Ureter (tissue), 1 donor: ENCODE measurements at regions not wholly inside any gene's neighbourhood (a gene's known extent, or its start where the extent isn't known, plus 50 kb on each side); places are given as distances from the start of the nearest gene placed in this dataset.
"Not testable (repeated sequence)": the region's sequence is repeated elsewhere in the genome, so short reads cannot be mapped to it uniquely, and the experiment has no call there.

Experiments
- DNase-seq: peaks from one replicate; pipeline ENCODE4 v3.0.0-alpha.2; 2020; ENCODE audit warnings: low spot score
- donor health status: DM: yes; HTN: yes; CAD: no.

GRCh38 chr1:80534606-80535360 is 1266.0 kb upstream of the ADGRL2 start:
- no peak for DNase-seq

DNA sequence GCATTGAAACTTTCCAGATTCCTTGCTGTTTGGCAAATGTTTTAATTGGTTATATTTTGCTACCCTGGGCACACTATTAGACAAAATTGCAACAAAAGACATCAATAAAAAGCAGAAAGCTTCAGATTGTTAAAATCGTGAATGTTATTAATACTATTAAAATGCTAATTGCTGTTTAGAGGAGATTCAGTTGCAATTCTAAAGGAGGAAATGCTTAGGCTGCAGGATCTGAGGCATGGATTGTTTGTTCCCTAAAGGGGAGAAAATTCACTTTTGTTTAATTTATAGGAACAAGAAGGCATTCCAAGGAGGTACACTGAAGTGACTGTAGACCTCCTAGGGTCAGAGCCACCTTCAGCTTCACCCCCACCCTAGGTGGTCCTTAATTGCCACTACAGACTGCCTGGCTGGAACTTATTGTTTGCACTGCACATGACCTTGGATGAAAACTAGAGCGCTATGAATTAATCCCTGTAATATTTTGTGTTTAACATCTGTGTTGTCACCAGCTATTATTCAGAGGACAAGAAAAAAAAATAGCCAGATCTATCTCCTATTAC is 1266.9 kb upstream of the ADGRL2 start:
- no peak for DNase-seq

DNA sequence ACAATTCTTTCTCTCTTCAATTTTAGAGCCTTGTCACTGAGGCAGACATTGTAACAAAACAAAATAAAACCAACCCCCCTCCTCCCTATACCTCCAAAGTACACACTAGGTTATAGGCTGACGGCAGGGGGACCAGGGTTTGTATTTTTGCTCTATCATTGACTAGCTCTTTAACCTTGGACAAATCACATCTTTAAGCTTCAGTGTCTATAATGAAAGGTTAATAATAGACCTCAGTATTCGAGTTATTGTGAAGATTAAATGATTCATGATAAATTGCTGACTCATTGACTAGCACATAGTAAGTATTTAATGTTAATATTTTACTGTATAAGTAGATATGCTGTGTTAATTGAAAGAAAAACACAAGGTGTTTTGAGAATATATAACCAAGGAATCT is 1267.6 kb upstream of the ADGRL2 start:
- no peak for DNase-seq

DNA sequence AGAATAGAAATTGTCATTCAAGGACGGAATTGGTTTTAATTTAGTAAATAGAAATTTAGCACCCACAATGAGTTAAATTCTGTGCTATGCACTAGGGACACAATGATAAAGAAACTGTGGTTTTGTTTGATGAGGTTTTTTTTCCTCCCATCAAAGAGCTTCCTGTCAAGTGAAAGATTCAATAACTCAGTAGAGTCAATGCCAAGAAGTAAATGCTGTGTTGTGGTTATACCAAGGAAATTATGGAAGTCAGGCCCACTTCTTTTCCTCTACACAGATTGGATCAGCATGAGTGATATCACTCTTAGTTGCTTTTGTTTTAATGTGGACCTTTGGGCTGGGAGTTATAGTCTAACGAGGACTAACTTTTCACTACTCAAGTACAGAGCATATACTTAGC is 1269.6 kb upstream of the ADGRL2 start:
- DNase-seq, result no peak

DNA sequence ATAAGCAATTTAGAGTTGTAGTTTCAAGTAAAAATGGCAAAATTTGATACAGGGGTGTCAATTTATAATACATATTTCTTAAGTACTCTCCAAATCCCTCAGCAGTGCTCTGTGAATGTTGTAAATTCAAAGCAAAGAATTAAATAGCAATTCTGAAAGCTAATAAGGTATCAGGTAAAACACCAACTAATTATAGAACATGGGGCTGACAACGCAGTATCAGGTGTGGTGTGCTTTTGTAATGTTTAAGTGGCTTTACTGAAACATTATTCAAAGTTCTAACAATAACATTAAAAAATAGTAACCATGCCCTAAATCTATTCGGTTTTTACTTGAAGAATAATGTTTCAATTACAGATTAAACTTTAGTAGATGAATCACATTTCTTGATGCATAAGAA is 1271.2 kb upstream of the ADGRL2 start:
- no peak for DNase-seq

DNA sequence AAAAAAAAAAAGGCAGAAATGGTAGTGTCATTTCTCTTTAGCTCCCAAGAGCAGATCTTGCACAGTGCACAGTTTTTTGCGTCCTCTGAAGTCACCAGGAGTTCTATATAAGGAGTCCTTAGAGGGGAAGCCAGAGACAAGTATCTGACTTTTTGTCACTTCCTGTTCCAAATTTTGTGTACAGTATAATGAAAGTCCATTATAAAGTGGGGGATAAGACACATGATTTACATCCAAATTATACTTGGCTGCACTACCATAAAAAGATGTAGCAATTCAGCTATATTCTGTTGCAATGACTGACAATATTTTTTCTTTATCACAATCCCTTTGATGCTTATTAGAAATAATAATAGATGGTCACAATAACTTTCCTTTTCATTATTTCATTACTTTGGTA is 1276.9 kb upstream of the ADGRL2 start:
- no peak for DNase-seq

GRCh38 chr1:80523071-80523470 is 1277.7 kb upstream of the ADGRL2 start:
- not testable (repeated sequence) for DNase-seq

GRCh38 chr1:80520949-80521348 is 1279.8 kb upstream of the ADGRL2 start:
- no peak for DNase-seq

DNA sequence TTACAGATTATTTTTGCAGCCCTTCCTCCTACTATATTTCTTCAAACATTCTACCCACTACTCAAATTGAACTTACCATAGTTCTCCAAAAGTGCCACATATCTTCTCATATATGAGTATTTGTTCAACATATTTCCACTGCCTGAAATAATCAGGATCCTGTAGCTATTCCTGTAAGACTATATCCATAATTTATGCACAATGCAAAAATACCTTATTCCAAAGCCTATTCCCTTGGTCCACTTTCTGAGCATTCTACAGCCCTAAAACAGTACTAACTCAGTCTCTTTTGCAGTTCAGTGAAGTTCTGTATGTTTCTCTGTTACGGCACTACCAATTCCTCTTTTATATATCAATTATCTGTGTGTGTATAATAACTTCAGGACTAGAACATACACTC is 1283.7 kb upstream of the ADGRL2 start:
- DNase-seq, result no peak

GRCh38 chr1:80509965-80510522 is 1290.7 kb upstream of the ADGRL2 start:
- no peak for DNase-seq

DNA sequence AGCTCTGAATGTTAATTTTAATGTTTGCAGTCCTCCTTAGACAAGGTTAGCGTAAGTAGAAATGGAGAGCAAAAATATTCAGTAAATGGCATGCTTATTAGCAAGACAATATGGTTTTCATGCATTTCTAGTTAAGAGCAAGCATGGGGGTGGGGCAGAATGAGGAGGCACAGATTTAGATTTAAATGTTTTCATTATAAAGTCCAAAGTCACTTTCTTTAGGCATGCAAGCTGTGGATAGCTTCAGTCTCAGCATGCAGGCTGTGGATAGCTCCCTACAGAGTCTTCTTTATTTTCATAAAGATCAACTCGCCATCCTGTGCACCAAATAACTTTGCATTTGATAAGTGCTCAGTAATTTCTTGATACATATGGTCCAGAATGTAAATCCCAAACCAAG is 1294.5 kb upstream of the ADGRL2 start:
- no peak for DNase-seq

GRCh38 chr1:80498673-80499072 is 1302.1 kb upstream of the ADGRL2 start:
- no peak for DNase-seq

GRCh38 chr1:80495806-80496205 is 1304.9 kb upstream of the ADGRL2 start:
- DNase-seq, result no peak

GRCh38 chr1:80472145-80472544 is 1328.6 kb upstream of the ADGRL2 start:
- DNase-seq, result no peak

- no peak for DNase-seq
Measured at GRCh38 chr1:80468356-80468755, 1332.4 kb upstream of the ADGRL2 start.

DNA sequence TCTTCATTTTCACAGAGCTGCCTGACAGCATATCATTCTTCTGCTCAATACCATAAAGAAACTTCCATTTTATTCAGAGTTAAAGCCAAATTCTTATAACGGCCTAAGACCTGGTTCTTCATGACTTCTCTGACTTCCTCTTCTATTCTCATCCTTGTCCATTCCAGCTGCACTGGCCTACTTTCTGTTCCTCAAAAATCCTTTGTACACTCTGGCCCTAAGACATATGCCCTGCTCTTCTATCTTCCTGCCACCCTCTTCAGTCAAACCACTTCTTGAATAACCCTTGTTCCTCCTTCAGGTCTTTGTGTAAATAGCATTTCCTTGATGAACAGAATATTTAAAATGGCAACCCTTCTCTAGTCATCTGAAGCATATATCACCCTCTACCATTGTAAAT is 1338.7 kb upstream of the ADGRL2 start:
- DNase-seq, result no peak

DNA sequence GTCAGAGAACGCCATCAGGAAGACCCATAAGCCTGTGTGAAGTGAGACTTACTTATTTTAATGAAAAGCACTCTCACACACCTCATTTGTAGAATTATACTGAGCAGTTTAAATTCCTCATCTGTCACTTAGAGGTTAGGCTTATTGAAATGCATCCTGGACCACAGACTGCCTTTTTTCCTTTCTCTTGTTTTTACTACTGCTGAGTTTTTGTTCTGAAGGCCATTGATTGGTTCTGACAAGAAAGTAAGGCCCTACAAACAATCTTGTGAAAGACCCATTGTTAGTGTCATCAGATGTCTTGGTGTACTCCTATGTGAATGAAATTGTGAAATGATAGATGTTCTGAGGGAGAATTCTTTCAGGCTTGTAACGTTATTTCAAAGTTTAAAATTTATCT is 1343.3 kb upstream of the ADGRL2 start:
- no peak for DNase-seq

GRCh38 chr1:80453775-80454174 is 1347.0 kb upstream of the ADGRL2 start:
- DNase-seq, result no peak

- DNase-seq, result no peak
Measured at GRCh38 chr1:80450711-80451110, 1350.0 kb upstream of the ADGRL2 start.

- no peak for DNase-seq
Measured at GRCh38 chr1:80448081-80448480, 1352.7 kb upstream of the ADGRL2 start.

- DNase-seq, result no peak
Measured at GRCh38 chr1:80447526-80447925, 1353.2 kb upstream of the ADGRL2 start.

GRCh38 chr1:80445033-80445432 is 1355.7 kb upstream of the ADGRL2 start:
- DNase-seq, result no peak

DNA sequence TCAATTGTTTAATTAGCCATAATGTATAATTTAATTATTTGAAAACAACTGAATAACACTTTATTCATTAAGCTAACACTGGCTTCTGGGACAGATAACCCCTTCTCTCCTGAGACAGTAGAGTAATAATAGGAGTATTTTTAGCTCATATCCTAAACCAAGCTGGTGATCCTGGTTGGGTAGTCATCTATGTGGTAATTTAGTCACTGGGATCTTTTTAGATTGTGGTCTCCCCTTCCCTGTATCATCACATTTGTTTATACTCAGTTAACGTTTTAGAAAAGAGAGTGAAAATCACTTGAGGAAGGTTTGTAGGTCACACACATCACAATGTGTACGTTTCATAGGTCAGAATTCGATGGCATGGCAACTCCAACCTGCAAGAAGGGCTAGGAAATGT is 1356.6 kb upstream of the ADGRL2 start:
- no peak for DNase-seq

DNA sequence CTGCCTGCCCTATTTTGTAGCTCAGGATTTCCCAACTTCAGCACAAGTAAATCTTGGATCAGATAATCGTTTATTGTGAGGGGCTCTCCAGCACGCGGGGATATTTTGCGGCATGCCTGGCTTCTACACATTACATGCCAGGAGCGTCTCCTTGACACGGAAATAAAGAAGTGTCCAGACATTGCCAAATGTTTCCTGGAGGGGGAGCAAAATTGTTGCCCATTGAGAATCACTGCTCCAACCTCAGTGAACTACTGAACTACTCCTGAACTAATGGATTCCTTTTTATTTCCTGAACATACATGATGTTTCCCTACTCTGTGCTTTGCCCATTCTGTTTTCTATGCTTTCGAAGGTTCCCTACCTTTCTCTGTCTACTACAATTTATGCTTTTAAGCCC is 1359.1 kb upstream of the ADGRL2 start:
- DNase-seq, result no peak
